HEK293T (cell line): ENCODE measurements at regions not wholly inside any gene's neighbourhood (a gene's known extent, or its start where the extent isn't known, plus 50 kb on each side); places are given as distances from the start of the nearest gene placed in this dataset.

Source experiments
- FOXA1 ChIP-seq: fragments of 450-650 bp; IDR thresholded peaks from 2 replicates; pipeline ENCODE4 v1.6.1; 2016; ENCODE audit warnings: mild to moderate bottlenecking
- LEF1 ChIP-seq: fragments of 450-650 bp; IDR thresholded peaks from 2 replicates; pipeline ENCODE4 v1.6.1; 2017; ENCODE audit warnings: mild to moderate bottlenecking, borderline replicate concordance

DNA sequence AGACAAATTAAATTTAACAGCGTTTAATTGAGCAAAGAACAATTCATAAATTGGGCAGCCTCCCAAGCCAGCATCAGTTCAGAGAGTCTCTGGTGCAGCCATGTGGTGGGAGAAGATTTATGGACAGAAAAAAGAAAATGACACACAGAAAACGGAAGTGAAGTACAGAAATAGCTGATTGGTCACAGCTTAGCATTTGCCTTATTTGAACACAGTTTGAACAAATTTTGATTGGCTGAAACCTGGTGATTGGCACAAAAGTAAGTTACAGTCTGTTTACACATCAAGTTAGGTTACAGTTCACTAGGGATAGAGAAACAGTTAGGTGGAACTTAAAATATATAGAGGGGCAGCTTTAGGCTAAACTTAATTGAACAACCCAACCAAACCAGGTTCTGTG lies 720.1 kb downstream of the TYW1 start:
- TF ChIP-seq FOXA1, result no peak
- no peak for TF ChIP-seq LEF1
